ENCODE measurements at regions not wholly inside any gene's neighbourhood (a gene's known extent, or its start where the extent isn't known, plus 50 kb on each side); places are given as distances from the start of the nearest gene placed in this dataset.

DNA sequence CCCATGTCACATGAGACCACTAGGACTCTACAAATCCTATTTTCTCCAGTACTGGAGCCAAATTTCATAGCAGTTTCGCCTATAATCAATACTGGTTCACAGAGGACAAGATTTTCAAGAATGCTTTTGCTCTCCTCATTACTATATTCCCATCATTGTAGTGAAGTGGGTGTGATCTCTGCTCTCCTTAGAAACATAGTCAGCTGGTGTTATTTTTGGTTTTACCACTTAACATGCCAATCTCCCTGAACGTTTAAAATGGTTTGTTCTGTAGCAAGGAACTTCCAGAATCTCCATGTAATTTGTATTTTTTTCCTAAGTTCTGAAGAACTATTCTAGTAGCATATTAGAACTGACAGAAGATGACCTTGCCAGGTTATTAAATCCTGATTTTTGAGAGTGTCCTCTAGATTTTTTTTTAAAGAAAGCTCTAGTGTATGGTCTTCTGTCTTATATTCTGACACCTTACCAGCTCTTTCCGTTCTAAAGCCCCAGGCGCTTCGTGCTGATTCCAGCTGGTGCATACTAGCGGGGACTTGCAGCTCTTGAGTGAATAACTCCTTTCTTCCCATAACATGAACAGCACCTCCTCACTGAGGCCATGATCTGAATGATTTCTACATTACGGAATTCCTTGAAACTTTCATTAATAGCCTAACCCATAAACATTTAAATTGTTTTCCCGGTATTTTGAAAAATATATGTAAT is 1372.9 kb downstream of the TECRL start:
- TF ChIP-seq, protein P1, sequence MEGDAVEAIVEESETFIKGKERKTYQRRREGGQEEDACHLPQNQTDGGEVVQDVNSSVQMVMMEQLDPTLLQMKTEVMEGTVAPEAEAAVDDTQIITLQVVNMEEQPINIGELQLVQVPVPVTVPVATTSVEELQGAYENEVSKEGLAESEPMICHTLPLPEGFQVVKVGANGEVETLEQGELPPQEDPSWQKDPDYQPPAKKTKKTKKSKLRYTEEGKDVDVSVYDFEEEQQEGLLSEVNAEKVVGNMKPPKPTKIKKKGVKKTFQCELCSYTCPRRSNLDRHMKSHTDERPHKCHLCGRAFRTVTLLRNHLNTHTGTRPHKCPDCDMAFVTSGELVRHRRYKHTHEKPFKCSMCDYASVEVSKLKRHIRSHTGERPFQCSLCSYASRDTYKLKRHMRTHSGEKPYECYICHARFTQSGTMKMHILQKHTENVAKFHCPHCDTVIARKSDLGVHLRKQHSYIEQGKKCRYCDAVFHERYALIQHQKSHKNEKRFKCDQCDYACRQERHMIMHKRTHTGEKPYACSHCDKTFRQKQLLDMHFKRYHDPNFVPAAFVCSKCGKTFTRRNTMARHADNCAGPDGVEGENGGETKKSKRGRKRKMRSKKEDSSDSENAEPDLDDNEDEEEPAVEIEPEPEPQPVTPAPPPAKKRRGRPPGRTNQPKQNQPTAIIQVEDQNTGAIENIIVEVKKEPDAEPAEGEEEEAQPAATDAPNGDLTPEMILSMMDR (IDR thresholded peaks at IDR 0.05 in 8 of 11, conservative IDR thresholded peaks at IDR 0.05 in 3 of 11): no peak
- no peak for TF ChIP-seq POLR2A (IDR thresholded peaks at IDR 0.05)
- TF ChIP-seq POLR2AphosphoS5 (IDR thresholded peaks at IDR 0.05): no peak
